Endodermal cell (in vitro differentiated cells): ENCODE measurements at regions not wholly inside any gene's neighbourhood (a gene's known extent, or its start where the extent isn't known, plus 50 kb on each side); places are given as distances from the start of the nearest gene placed in this dataset.

Source experiments
- DNase-seq: peaks from one replicate; pipeline ENCODE4 v3.0.0-alpha.2; 2017
- H3K27ac ChIP-seq: 2 replicates; pipeline ENCODE4 v1.5.1; 2013; ENCODE audit warnings: mild to moderate bottlenecking, low read depth, low read length, moderate library complexity
- H3K27me3 ChIP-seq: 2 replicates; pipeline ENCODE4 v1.6.1; 2013; ENCODE audit warnings: mild to moderate bottlenecking, low read length, moderate library complexity; ENCODE audit not compliant: insufficient read depth, control insufficient read depth, poor library complexity, severe bottlenecking
- H3K36me3 ChIP-seq: 2 replicates; pipeline ENCODE4 v1.7.0; 2013; ENCODE audit warnings: mild to moderate bottlenecking, low read length, moderate library complexity; ENCODE audit not compliant: control insufficient read depth, insufficient read depth
- H3K4me1 ChIP-seq: one replicate; pipeline ENCODE4 v1.7.0; 2013; ENCODE audit warnings: low read length; ENCODE audit not compliant: control insufficient read depth, insufficient read depth
- H3K4me3 ChIP-seq: 2 replicates; pipeline ENCODE4 v1.5.1; 2013; ENCODE audit warnings: mild to moderate bottlenecking, low read length, moderate library complexity
- H3K9ac ChIP-seq: 2 replicates; pipeline ENCODE4 v1.6.1; 2013; ENCODE audit warnings: mild to moderate bottlenecking, low read length, moderate library complexity; ENCODE audit not compliant: poor library complexity, severe bottlenecking; ENCODE audit errors: extremely low read depth
- H3K9me3 ChIP-seq: 2 replicates; pipeline ENCODE4 v1.6.1; 2013; ENCODE audit warnings: mild to moderate bottlenecking, low read length, moderate library complexity; ENCODE audit not compliant: control insufficient read depth
- H3K27ac Mint-ChIP-seq: 2 replicates; pipeline ENCODE4 v1.8.0; 2020; ENCODE audit warnings: mixed read lengths
- H3K27me3 Mint-ChIP-seq: 2 replicates; pipeline ENCODE4 v1.8.0; 2021; ENCODE audit warnings: mild to moderate bottlenecking, mixed read lengths; ENCODE audit not compliant: insufficient read depth
- H3K36me3 Mint-ChIP-seq: 2 replicates; pipeline ENCODE4 v1.8.0; 2020; ENCODE audit warnings: low read depth, mixed read lengths
- H3K4me1 Mint-ChIP-seq: 2 replicates; pipeline ENCODE4 v1.8.0; 2020; ENCODE audit warnings: mixed read lengths
- H3K4me3 Mint-ChIP-seq: 2 replicates; pipeline ENCODE4 v1.8.0; 2020; ENCODE audit warnings: mild to moderate bottlenecking, moderate library complexity, mixed read lengths
- H3K9me3 Mint-ChIP-seq: 2 replicates; pipeline ENCODE4 v1.8.0; 2020; ENCODE audit warnings: mild to moderate bottlenecking, mixed read lengths
- WGBS, 2 experiments: methylation state at CpG; one replicate each; pipeline versions ENCODE4 v1.1.5 to v1.1.7; 2013; ENCODE audit warnings: missing lambda C conversion rate in 2 of 2, mixed read lengths in 1 of 2; ENCODE audit not compliant: insufficient coverage in 1 of 2, insufficient read length in 1 of 2; 5-methylcytosine and 5-hydroxymethylcytosine counted together
- TF ChIP-seq, protein P1 (sequence below): fragments of 200-600 bp; sonication (generic); conservative IDR thresholded peaks from 2 replicates; pipeline ENCODE4 v1.5.0; 2021; ENCODE audit warnings: antibody characterized with exemption, mild to moderate bottlenecking

DNA sequence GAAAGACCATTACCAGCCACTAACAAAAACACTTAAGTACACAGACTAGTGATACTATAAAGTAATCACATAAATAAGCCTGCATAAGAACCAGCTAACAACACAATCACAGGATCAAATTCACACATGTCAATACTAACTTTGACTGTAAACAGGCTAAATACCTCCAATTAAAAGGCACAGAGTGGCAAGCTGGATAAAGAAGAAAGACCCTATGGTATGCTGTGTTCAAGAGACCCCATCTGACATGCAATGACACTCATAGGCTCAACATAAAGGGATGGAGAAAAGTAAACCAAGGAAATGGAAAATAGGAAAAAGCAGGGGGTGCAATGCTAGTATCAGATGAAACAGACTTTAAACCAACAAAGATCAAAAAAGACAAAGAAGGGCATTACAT lies 631.8 kb upstream of the NOX3 start:
- Mint-ChIP-seq H3K27ac (no peak overlapping the region), H3K4me1 (no peaks in the 10 kb centered on the region), H3K9me3 (peaks cover 45% of the 10 kb centered on the region)

DNA sequence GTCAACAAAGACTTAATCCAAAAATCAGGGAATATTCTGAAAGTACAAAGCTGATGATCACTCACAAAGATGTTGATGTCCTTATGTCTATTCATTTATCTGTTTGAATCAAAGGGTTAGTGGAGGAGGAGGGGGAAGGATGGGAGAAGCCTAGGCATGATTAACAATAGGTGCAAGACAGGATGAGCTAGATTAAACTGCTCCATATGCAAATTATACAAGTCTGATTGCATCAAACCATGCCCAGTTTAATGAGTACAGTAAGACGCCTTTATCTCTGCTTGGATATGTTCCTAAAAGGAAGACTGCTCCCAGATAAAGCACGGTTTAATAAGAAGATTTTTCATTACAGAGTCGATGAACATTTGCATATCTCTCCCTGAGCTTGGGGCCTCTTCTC lies 626.4 kb upstream of the NOX3 start:
- no peak overlapping the region for H3K9ac ChIP-seq
- no peak for DNase-seq
- H3K27me3 ChIP-seq: no peaks in the 10 kb centered on the region
- TF ChIP-seq, protein P1, sequence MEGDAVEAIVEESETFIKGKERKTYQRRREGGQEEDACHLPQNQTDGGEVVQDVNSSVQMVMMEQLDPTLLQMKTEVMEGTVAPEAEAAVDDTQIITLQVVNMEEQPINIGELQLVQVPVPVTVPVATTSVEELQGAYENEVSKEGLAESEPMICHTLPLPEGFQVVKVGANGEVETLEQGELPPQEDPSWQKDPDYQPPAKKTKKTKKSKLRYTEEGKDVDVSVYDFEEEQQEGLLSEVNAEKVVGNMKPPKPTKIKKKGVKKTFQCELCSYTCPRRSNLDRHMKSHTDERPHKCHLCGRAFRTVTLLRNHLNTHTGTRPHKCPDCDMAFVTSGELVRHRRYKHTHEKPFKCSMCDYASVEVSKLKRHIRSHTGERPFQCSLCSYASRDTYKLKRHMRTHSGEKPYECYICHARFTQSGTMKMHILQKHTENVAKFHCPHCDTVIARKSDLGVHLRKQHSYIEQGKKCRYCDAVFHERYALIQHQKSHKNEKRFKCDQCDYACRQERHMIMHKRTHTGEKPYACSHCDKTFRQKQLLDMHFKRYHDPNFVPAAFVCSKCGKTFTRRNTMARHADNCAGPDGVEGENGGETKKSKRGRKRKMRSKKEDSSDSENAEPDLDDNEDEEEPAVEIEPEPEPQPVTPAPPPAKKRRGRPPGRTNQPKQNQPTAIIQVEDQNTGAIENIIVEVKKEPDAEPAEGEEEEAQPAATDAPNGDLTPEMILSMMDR: no peak
- Mint-ChIP-seq H3K27me3 (no peaks in the 10 kb centered on the region), H3K9me3 (peaks cover 13% of the 10 kb centered on the region), H3K4me1 (peaks cover 12% of the 10 kb centered on the region), H3K36me3 (no peaks in the 10 kb centered on the region), H3K27ac (no peak overlapping the region), H3K4me3 (no peak overlapping the region)
- H3K36me3 ChIP-seq: no peaks in the 10 kb centered on the region
- H3K27ac ChIP-seq: no peak overlapping the region
- 85% methylated on average over 3 of the region's 3 CpGs for WGBS, 2 experiments
- no peaks in the 10 kb centered on the region for H3K4me1 ChIP-seq
- no peak overlapping the region for H3K4me3 ChIP-seq
- H3K9me3 ChIP-seq: peaks cover 18% of the 10 kb centered on the region

More for the DNA sequence above, 631.8 kb upstream of the NOX3 start:
- Histone ChIP-seq H3K9me3 (peaks cover 41% of the 10 kb centered on the region), H3K27me3 (no peaks in the 10 kb centered on the region), H3K4me1 (no peaks in the 10 kb centered on the region), H3K9ac (no peak overlapping the region), H3K4me3 (no peak overlapping the region), H3K36me3 (no peaks in the 10 kb centered on the region), H3K27ac (no peak overlapping the region)
- no peaks in the 10 kb centered on the region for H3K27me3 Mint-ChIP-seq
- TF ChIP-seq, protein P1: no peak
- no peaks in the 10 kb centered on the region for H3K36me3 Mint-ChIP-seq
- no peak overlapping the region for H3K4me3 Mint-ChIP-seq
- DNase-seq: no peak

DNA sequence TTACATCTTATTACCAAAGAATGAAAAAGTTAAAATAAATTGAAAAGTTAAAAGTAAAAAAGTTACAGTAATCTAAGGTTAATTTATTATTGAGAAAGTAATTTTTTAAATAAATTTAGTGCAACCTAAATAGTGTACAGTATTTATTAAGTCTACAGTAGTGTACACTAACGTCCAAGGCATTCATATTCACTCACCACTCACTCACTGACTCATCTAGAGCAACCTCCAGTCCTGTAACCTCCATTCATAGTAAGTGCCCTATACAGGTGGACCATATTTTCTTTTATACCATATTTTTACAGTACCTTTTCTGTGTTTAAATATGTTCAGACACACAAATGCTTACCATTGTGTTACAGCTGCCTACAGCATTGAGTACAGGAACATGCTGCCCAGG lies 624.7 kb upstream of the NOX3 start:
- no peak overlapping the region for H3K27ac Mint-ChIP-seq
- peaks cover 12% of the 10 kb centered on the region for H3K4me1 Mint-ChIP-seq
- no peak overlapping the region for H3K4me3 ChIP-seq
- WGBS, 2 experiments: 67% methylated on average over 1 of the region's 1 CpG; no CpG with 5 or more reads in 1 of the 2 experiments
- no peaks in the 10 kb centered on the region for H3K4me1 ChIP-seq
- no peak overlapping the region for H3K27ac ChIP-seq
- no peaks in the 10 kb centered on the region for H3K27me3 Mint-ChIP-seq
- H3K36me3 Mint-ChIP-seq: no peaks in the 10 kb centered on the region
- H3K9me3 Mint-ChIP-seq: peaks cover 3% of the 10 kb centered on the region
- H3K4me3 Mint-ChIP-seq: no peak overlapping the region
- TF ChIP-seq, protein P1: no peak
- H3K27me3 ChIP-seq: no peaks in the 10 kb centered on the region
- no peak for DNase-seq
- no peak overlapping the region for H3K9ac ChIP-seq
- H3K36me3 ChIP-seq: no peaks in the 10 kb centered on the region
- peaks cover 15% of the 10 kb centered on the region for H3K9me3 ChIP-seq
